GM18520 (cell line): ENCODE measurements at regions not wholly inside any gene's neighbourhood (a gene's known extent, or its start where the extent isn't known, plus 50 kb on each side); places are given as distances from the start of the nearest gene placed in this dataset.
"Not testable (repeated sequence)": the region's sequence is repeated elsewhere in the genome, so short reads cannot be mapped to it uniquely, and the experiment has no call there.

Source experiments
- ATAC-seq: cut with Tn5 transposase; IDR thresholded peaks from one replicate; pipeline ENCODE4 v1.9.1; 2021; ENCODE audit not compliant: unreplicated experiment

GRCh38 chr4:29113960-29114359 is 1606.2 kb upstream of the PCDH7 start:
- no peak for ATAC-seq

- ATAC-seq: not testable (repeated sequence)
Measured at GRCh38 chr4:29117231-29117722, 1602.9 kb upstream of the PCDH7 start.

- no peak for ATAC-seq
Measured at GRCh38 chr4:29121586-29121985, 1598.6 kb upstream of the PCDH7 start.

- no peak for ATAC-seq
Measured at GRCh38 chr4:29128810-29129209, 1591.4 kb upstream of the PCDH7 start.

- no peak for ATAC-seq
Measured at GRCh38 chr4:29131304-29131703, 1588.9 kb upstream of the PCDH7 start.

- no peak for ATAC-seq
Measured at GRCh38 chr4:29142708-29143107, 1577.5 kb upstream of the PCDH7 start.

GRCh38 chr4:29151584-29151983 is 1568.6 kb upstream of the PCDH7 start:
- ATAC-seq: no peak

GRCh38 chr4:29153642-29154041 is 1566.5 kb upstream of the PCDH7 start:
- ATAC-seq: no peak

GRCh38 chr4:29175291-29175690 is 1544.9 kb upstream of the PCDH7 start:
- ATAC-seq: no peak

- ATAC-seq: no peak
Measured at GRCh38 chr4:29199025-29199424, 1521.1 kb upstream of the PCDH7 start.

- no peak for ATAC-seq
Measured at GRCh38 chr4:29199485-29199884, 1520.7 kb upstream of the PCDH7 start.

- ATAC-seq: no peak
Measured at GRCh38 chr4:29213020-29213419, 1507.1 kb upstream of the PCDH7 start.

GRCh38 chr4:29220761-29221160 is 1499.4 kb upstream of the PCDH7 start:
- ATAC-seq: no peak

- no peak for ATAC-seq
Measured at GRCh38 chr4:29224911-29225310, 1495.3 kb upstream of the PCDH7 start.

- ATAC-seq: no peak
Measured at GRCh38 chr4:29240641-29241040, 1479.5 kb upstream of the PCDH7 start.

GRCh38 chr4:29243054-29243453 is 1477.1 kb upstream of the PCDH7 start:
- no peak for ATAC-seq

- no peak for ATAC-seq
Measured at GRCh38 chr4:29243851-29244250, 1476.3 kb upstream of the PCDH7 start.

GRCh38 chr4:29259556-29259955 is 1460.6 kb upstream of the PCDH7 start:
- no peak for ATAC-seq

GRCh38 chr4:29262986-29263385 is 1457.2 kb upstream of the PCDH7 start:
- no peak for ATAC-seq

- no peak for ATAC-seq
Measured at GRCh38 chr4:29276150-29276549, 1444.0 kb upstream of the PCDH7 start.

GRCh38 chr4:29277381-29277780 is 1442.8 kb upstream of the PCDH7 start:
- ATAC-seq: no peak

GRCh38 chr4:29278585-29278984 is 1441.6 kb upstream of the PCDH7 start:
- ATAC-seq: no peak

- no peak for ATAC-seq
Measured at GRCh38 chr4:29289118-29289517, 1431.1 kb upstream of the PCDH7 start.

- ATAC-seq: no peak
Measured at GRCh38 chr4:29295280-29295679, 1424.9 kb upstream of the PCDH7 start.
